HUES6 (cell line): ENCODE measurements at regions not wholly inside any gene's neighbourhood (a gene's known extent, or its start where the extent isn't known, plus 50 kb on each side); places are given as distances from the start of the nearest gene placed in this dataset.
"Not testable (repeated sequence)": the region's sequence is repeated elsewhere in the genome, so short reads cannot be mapped to it uniquely, and the experiment has no call there.

Experiments
- H3K27ac ChIP-seq: 2 replicates; pipeline ENCODE4 v1.7.0; 2013; ENCODE audit warnings: low read depth, mild to moderate bottlenecking, low read length, inconsistent platforms
- H3K27me3 ChIP-seq: 2 replicates; pipeline ENCODE4 v1.6.1; 2013; ENCODE audit warnings: low read length; ENCODE audit not compliant: control insufficient read depth, insufficient read depth
- H3K36me3 ChIP-seq: 2 replicates; pipeline ENCODE4 v1.6.1; 2013; ENCODE audit warnings: low read length; ENCODE audit not compliant: control insufficient read depth, insufficient read depth
- H3K4me1 ChIP-seq: 2 replicates; pipeline ENCODE4 v1.6.1; 2013; ENCODE audit warnings: low read length; ENCODE audit not compliant: control insufficient read depth, insufficient read depth
- H3K4me3 ChIP-seq: 2 replicates; pipeline ENCODE4 v1.5.1; 2013; ENCODE audit warnings: low read depth, low read length
- H3K9ac ChIP-seq: one replicate; pipeline ENCODE4 v1.6.1; 2013; ENCODE audit warnings: mild to moderate bottlenecking, low read length
- H3K9me3 ChIP-seq: 2 replicates; pipeline ENCODE4 v1.6.1; 2013; ENCODE audit warnings: low read depth, low read length; ENCODE audit not compliant: control insufficient read depth, insufficient read depth

GRCh38 chr4:114132199-114132598 is 152.8 kb upstream of the ARSJ start:
- H3K4me3 ChIP-seq = no peak overlapping the region
- no peaks in the 10 kb centered on the region for H3K9me3 ChIP-seq
- H3K36me3 ChIP-seq = no peaks in the 10 kb centered on the region
- H3K4me1 ChIP-seq = peaks cover 4% of the 10 kb centered on the region; the same call in 1 of the 2 replicates
- no peak overlapping the region for H3K9ac ChIP-seq
- no peak overlapping the region for H3K27ac ChIP-seq
- no peaks in the 10 kb centered on the region for H3K27me3 ChIP-seq

- H3K4me1 ChIP-seq = peaks cover 4% of the 10 kb centered on the region; the same call in 1 of the 2 replicates
- H3K27ac ChIP-seq = no peak overlapping the region
- H3K4me3 ChIP-seq = no peak overlapping the region
- H3K36me3 ChIP-seq = no peaks in the 10 kb centered on the region
- H3K9me3 ChIP-seq = no peaks in the 10 kb centered on the region
- H3K9ac ChIP-seq = no peak overlapping the region
- no peaks in the 10 kb centered on the region for H3K27me3 ChIP-seq
These were observed 153.4 kb upstream of the ARSJ start for GRCh38 chr4:114132830-114133229.

- Histone ChIP-seq H3K36me3 (no peaks in the 10 kb centered on the region), H3K4me1 (peaks cover 4% of the 10 kb centered on the region; the same call in 1 of the 2 replicates), H3K27ac (no peak overlapping the region), H3K4me3 (no peak overlapping the region), H3K9me3 (no peaks in the 10 kb centered on the region), H3K27me3 (no peaks in the 10 kb centered on the region), H3K9ac (no peak overlapping the region)
These were observed 156.6 kb upstream of the ARSJ start for GRCh38 chr4:114136069-114136468.

GRCh38 chr4:114137984-114138383 is 158.5 kb upstream of the ARSJ start:
- no peaks in the 10 kb centered on the region for H3K36me3 ChIP-seq
- no peak overlapping the region for H3K9ac ChIP-seq
- no peaks in the 10 kb centered on the region for H3K9me3 ChIP-seq
- H3K27me3 ChIP-seq = no peaks in the 10 kb centered on the region
- H3K4me1 ChIP-seq = peaks cover 4% of the 10 kb centered on the region; the same call in 1 of the 2 replicates
- no peak overlapping the region for H3K27ac ChIP-seq
- no peak overlapping the region for H3K4me3 ChIP-seq

GRCh38 chr4:114146947-114147618 is 167.6 kb upstream of the ARSJ start:
- no peak overlapping the region for H3K27ac ChIP-seq
- H3K36me3 ChIP-seq = no peaks in the 10 kb centered on the region
- H3K9me3 ChIP-seq = no peaks in the 10 kb centered on the region
- no peaks in the 10 kb centered on the region for H3K4me1 ChIP-seq
- no peaks in the 10 kb centered on the region for H3K27me3 ChIP-seq
- H3K9ac ChIP-seq = no peak overlapping the region
- no peak overlapping the region for H3K4me3 ChIP-seq

- H3K9me3 ChIP-seq, H3K27me3 ChIP-seq, H3K9ac ChIP-seq, H3K4me1 ChIP-seq, H3K36me3 ChIP-seq, H3K4me3 ChIP-seq, H3K27ac ChIP-seq: not testable (repeated sequence)
These were observed 168.3 kb upstream of the ARSJ start for GRCh38 chr4:114147619-114148208.

- H3K9me3 ChIP-seq, H3K36me3 ChIP-seq, H3K4me3 ChIP-seq, H3K27ac ChIP-seq, H3K9ac ChIP-seq, H3K4me1 ChIP-seq, H3K27me3 ChIP-seq: not testable (repeated sequence)
These were observed 169.1 kb upstream of the ARSJ start for GRCh38 chr4:114148372-114149070.

GRCh38 chr4:114156371-114156770 is 176.9 kb upstream of the ARSJ start:
- Histone ChIP-seq H3K4me1 (no peaks in the 10 kb centered on the region), H3K9ac (no peak overlapping the region), H3K36me3 (no peaks in the 10 kb centered on the region), H3K9me3 (no peaks in the 10 kb centered on the region), H3K27ac (no peak overlapping the region), H3K27me3 (no peaks in the 10 kb centered on the region), H3K4me3 (no peak overlapping the region)

- no peak overlapping the region for H3K27ac ChIP-seq
- H3K36me3 ChIP-seq = no peaks in the 10 kb centered on the region
- H3K4me3 ChIP-seq = no peak overlapping the region
- H3K4me1 ChIP-seq = no peaks in the 10 kb centered on the region
- H3K9ac ChIP-seq = no peak overlapping the region
- H3K9me3 ChIP-seq = no peaks in the 10 kb centered on the region
- H3K27me3 ChIP-seq = no peaks in the 10 kb centered on the region
These were observed 182.4 kb upstream of the ARSJ start for GRCh38 chr4:114161809-114162208.

GRCh38 chr4:114163051-114163450 is 183.6 kb upstream of the ARSJ start:
- Histone ChIP-seq H3K4me3 (no peak overlapping the region), H3K9me3 (no peaks in the 10 kb centered on the region), H3K27ac (no peak overlapping the region), H3K36me3 (no peaks in the 10 kb centered on the region), H3K4me1 (no peaks in the 10 kb centered on the region), H3K27me3 (no peaks in the 10 kb centered on the region), H3K9ac (no peak overlapping the region)

- no peaks in the 10 kb centered on the region for H3K36me3 ChIP-seq
- no peaks in the 10 kb centered on the region for H3K4me1 ChIP-seq
- H3K9ac ChIP-seq = no peak overlapping the region
- no peak overlapping the region for H3K27ac ChIP-seq
- H3K9me3 ChIP-seq = peaks cover 4% of the 10 kb centered on the region; the same call in 1 of the 2 replicates
- no peaks in the 10 kb centered on the region for H3K27me3 ChIP-seq
- H3K4me3 ChIP-seq = no peak overlapping the region
These were observed 194.5 kb upstream of the ARSJ start for GRCh38 chr4:114173968-114174367.
